ENCODE measurements at regions not wholly inside any gene's neighbourhood (a gene's known extent, or its start where the extent isn't known, plus 50 kb on each side); places are given as distances from the start of the nearest gene placed in this dataset.

DNA sequence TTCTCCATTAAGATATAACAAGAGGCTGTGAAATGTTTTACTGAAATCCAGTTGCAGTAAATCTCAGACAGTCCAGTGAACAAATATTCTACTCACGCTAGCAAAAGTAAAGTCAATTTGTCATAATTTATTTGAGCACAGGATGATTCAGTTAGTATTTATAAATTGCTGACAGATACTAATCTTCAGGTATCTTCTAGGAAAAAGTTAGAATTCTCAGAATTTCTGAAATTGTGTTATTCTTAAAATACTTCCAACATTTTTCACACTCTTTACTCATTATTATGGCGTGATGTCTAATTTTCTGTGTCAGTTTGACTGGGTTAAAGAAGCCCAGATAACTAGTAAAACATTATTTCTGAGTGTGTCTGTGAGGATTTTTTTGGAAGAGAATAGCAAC is 460.2 kb upstream of the ACVR2A start:
- Mint-ChIP-seq H3K27ac (no peak overlapping the region), H3K36me3 (ENCODE audit: low read depth) (no peaks in the 10 kb centered on the region), H3K4me3 (no peak overlapping the region), H3K27me3 (no peaks in the 10 kb centered on the region), H3K9me3 (no peaks in the 10 kb centered on the region), H3K4me1 (ENCODE audit: low read depth) (no peaks in the 10 kb centered on the region)
- Histone ChIP-seq H3K9me3 (ENCODE audit: control insufficient read depth in 1 of 2, insufficient read depth in 1 of 2, low read length in 2 of 2) (no peaks in the 10 kb centered on the region), H3K4me1 (ENCODE audit: insufficient read depth, low read length) (no peaks in the 10 kb centered on the region), H3K27ac (ENCODE audit: low read depth in 1 of 2, low read length in 2 of 2) (no peak overlapping the region), H3K27me3 (ENCODE audit: control insufficient read depth in 1 of 2, insufficient read depth in 2 of 2, low read length in 2 of 2) (no peaks in the 10 kb centered on the region), H3K4me3 (ENCODE audit: low read length) (no peak overlapping the region), H3K36me3 (ENCODE audit: insufficient read depth, low read length) (no peaks in the 10 kb centered on the region)
- intact Hi-C loops (cut with DNase I, micrococcal nuclease), result no loop called here
- ChIA-PET CTCF (no interaction called here), POLR2A (no interaction called here)
- DNase-seq (no peak), ATAC-seq (ENCODE audit: poor library complexity) (no peak)
- TF ChIP-seq, protein P1, sequence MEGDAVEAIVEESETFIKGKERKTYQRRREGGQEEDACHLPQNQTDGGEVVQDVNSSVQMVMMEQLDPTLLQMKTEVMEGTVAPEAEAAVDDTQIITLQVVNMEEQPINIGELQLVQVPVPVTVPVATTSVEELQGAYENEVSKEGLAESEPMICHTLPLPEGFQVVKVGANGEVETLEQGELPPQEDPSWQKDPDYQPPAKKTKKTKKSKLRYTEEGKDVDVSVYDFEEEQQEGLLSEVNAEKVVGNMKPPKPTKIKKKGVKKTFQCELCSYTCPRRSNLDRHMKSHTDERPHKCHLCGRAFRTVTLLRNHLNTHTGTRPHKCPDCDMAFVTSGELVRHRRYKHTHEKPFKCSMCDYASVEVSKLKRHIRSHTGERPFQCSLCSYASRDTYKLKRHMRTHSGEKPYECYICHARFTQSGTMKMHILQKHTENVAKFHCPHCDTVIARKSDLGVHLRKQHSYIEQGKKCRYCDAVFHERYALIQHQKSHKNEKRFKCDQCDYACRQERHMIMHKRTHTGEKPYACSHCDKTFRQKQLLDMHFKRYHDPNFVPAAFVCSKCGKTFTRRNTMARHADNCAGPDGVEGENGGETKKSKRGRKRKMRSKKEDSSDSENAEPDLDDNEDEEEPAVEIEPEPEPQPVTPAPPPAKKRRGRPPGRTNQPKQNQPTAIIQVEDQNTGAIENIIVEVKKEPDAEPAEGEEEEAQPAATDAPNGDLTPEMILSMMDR (IDR thresholded peaks at IDR 0.05), result no peak

DNA sequence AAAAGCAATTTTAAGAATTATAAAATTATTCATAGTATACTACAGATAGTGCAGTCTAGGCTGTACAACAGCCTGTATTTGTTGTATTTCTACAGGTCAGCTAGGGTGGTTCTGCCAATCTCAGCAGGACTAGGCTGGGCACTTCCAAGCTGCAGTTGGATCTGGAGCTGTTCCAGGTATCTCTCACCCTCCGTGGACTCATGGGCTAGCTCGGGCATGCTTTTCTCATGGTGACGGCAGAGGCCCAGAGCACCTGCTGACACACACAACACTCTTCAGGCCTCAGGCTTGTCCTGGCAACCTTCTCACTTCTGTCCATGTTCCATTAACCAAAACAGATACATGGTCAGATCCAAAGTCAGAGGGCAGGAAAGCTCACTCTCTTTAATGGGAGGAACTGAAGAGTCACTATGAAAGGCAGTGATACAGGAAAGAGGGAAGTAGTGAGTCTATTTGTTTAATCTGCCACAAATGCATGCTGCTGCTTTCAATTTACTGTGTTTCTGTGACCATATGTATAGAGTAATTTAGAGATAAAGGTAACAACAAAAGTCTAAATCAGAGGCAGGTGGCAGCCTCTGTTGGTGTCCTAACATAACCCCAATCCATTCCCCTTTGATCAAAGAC is 462.4 kb upstream of the ACVR2A start:
- no peaks in the 10 kb centered on the region for H3K36me3 Mint-ChIP-seq (ENCODE audit: low read depth)
- ATAC-seq (ENCODE audit: poor library complexity), result no peak
- Histone ChIP-seq H3K4me3 (ENCODE audit: low read length) (no peak overlapping the region), H3K9me3 (ENCODE audit: control insufficient read depth in 1 of 2, insufficient read depth in 1 of 2, low read length in 2 of 2) (no peaks in the 10 kb centered on the region), H3K27me3 (ENCODE audit: control insufficient read depth in 1 of 2, insufficient read depth in 2 of 2, low read length in 2 of 2) (no peaks in the 10 kb centered on the region), H3K4me1 (ENCODE audit: insufficient read depth, low read length) (no peaks in the 10 kb centered on the region), H3K27ac (ENCODE audit: low read depth in 1 of 2, low read length in 2 of 2) (no peak overlapping the region), H3K36me3 (ENCODE audit: insufficient read depth, low read length) (no peaks in the 10 kb centered on the region)
- no peaks in the 10 kb centered on the region for H3K27me3 Mint-ChIP-seq
- TF ChIP-seq, protein P1 (IDR thresholded peaks at IDR 0.05), result no peak
- no peak overlapping the region for H3K27ac Mint-ChIP-seq
- no peaks in the 10 kb centered on the region for H3K9me3 Mint-ChIP-seq
- intact Hi-C loops (cut with DNase I, micrococcal nuclease), result no loop called here
- DNase-seq, result no peak
- POLR2A ChIA-PET, result no interaction called here
- CTCF ChIA-PET, result no interaction called here
- no peaks in the 10 kb centered on the region for H3K4me1 Mint-ChIP-seq (ENCODE audit: low read depth)
- no peak overlapping the region for H3K4me3 Mint-ChIP-seq

DNA sequence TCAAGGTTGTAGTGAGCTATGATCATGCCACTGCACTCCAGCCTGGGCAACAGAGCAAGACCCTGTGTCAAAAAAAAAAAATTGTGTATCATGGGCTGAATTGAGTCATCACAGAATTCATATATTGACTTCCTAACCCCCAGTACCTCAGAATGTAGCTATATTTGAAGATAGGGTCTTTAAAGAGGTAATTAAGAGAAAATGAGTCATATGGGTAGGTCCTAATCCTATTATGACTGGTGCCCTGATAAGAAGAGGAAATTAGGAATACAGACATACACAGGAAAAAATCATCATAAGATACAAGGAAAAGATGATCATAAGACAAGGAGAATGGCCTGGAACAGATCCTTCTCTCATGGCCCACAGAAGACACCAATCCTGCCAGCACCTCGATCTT is 466.4 kb upstream of the ACVR2A start:
- no peaks in the 10 kb centered on the region for H3K9me3 Mint-ChIP-seq
- Histone ChIP-seq H3K36me3 (ENCODE audit: insufficient read depth, low read length) (no peaks in the 10 kb centered on the region), H3K4me1 (ENCODE audit: insufficient read depth, low read length) (no peaks in the 10 kb centered on the region), H3K27me3 (ENCODE audit: control insufficient read depth in 1 of 2, insufficient read depth in 2 of 2, low read length in 2 of 2) (no peaks in the 10 kb centered on the region), H3K9me3 (ENCODE audit: control insufficient read depth in 1 of 2, insufficient read depth in 1 of 2, low read length in 2 of 2) (no peaks in the 10 kb centered on the region), H3K4me3 (ENCODE audit: low read length) (no peak overlapping the region), H3K27ac (ENCODE audit: low read depth in 1 of 2, low read length in 2 of 2) (no peak overlapping the region)
- ChIA-PET POLR2A (no interaction called here), CTCF (no interaction called here)
- TF ChIP-seq, protein P1 (IDR thresholded peaks at IDR 0.05), result no peak
- H3K27ac Mint-ChIP-seq, result no peak overlapping the region
- no peaks in the 10 kb centered on the region for H3K27me3 Mint-ChIP-seq
- H3K4me1 Mint-ChIP-seq (ENCODE audit: low read depth), result no peaks in the 10 kb centered on the region
- H3K4me3 Mint-ChIP-seq, result no peak overlapping the region
- H3K36me3 Mint-ChIP-seq (ENCODE audit: low read depth), result no peaks in the 10 kb centered on the region
- DNase-seq (no peak), ATAC-seq (ENCODE audit: poor library complexity) (no peak)
- intact Hi-C loops (cut with DNase I, micrococcal nuclease), result no loop called here
